Middle frontal gyrus (tissue), 1 donor: ENCODE measurements at regions not wholly inside any gene's neighbourhood (a gene's known extent, or its start where the extent isn't known, plus 50 kb on each side); places are given as distances from the start of the nearest gene placed in this dataset.
"Not testable (repeated sequence)": the region's sequence is repeated elsewhere in the genome, so short reads cannot be mapped to it uniquely, and the experiment has no call there.

ENCODE experiments used
- DNase-seq: peaks from one replicate; pipeline ENCODE4 v3.0.0-alpha.2; 2015; ENCODE audit warnings: low spot score; ENCODE audit errors: extremely low spot score

DNA sequence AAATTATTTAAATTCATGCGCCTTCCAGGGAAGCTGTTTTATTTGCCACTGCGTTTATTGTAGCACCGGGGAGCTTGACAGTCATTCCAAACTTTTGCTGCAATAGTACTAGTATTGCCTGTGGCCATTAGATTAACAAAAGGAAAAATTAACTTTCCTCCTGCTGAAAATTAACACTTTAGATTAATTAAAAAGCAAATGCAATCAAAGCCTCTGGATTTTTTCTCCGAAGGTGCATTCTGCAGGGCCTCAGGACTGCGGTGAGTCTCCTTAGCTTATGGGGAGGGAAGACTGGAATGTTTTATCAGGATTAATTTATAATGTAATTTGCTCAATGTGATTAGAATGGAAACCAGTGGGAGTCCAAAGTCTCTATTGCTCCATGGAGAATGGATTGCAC lies 456.4 kb upstream of the CFAP20DC start:
- DNase-seq = no peak

DNA sequence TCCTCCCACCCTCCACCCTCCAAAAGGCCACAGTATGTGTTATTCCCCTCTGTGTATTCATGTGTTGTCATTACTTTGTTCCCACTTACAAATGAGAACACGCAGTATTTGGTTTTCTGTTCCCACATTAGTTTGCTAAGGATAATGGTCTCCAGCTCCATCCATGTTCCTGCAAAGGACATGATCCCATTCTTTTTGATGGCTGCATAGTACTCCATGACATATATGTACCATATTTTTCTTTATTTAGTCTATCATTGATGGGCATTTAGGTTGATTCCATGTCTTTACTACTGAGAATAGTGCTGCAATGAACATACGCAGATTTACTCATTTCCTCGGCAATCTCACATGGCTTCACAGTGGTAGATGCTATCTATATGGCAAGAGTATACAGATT lies 453.6 kb upstream of the CFAP20DC start:
- DNase-seq = no peak

DNA sequence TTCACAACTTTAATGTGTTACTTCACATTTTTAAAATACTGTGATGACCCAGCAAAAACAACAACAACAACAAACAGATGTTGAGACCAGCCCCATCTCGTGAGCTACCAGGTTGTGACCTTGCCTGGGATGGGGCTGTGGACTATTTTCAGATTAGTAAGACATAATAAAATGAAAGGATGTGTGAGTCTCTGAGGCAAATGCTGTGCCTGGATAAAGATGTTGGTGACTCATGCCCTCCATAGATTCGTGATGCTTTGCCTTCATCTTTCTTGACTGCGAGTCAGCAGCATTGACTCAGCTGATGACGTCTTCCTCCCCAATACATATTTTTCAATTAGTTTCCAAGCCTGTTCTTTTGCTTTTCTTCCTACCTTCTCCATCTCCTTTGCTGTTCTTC lies 453.0 kb upstream of the CFAP20DC start:
- DNase-seq = no peak

DNA sequence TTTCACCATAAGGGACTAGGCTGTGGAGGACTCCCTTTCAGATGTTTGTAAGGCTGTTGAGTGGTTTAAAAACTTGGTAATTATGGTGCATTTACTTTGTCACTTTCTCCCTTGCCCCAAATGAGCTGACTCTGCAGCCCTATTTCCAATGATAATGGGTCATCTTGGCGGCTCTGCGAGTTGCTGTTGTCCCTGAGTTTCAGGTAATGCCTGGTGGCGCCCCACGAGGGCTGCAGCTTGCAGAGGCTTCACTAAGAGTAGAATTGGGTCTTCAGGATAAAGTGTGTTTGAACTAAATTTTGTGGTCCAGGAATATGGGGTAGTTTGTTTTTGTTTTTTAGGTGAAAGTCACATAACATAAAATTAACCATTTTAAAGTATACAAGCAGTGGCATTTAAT lies 450.1 kb upstream of the CFAP20DC start:
- no peak for DNase-seq

DNA sequence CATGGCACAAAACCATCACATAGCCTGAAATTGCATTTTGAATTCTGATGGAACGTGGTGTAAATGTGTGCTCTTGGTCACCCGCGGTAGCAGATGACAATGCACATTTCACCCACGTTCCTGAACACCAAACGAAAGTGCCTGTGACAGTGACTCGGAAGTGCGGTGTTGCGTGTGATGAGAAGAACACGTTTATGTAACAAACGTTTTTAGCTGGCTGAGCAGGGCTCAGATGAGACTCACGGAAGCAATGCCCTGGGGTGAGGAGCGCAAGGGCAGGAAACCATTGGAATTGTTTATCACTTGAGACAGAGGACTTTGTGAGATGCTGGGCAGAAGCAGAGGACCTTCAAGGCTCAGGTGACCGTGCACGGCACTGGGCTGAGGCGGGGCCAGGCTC lies 449.2 kb upstream of the CFAP20DC start:
- no peak for DNase-seq

DNA sequence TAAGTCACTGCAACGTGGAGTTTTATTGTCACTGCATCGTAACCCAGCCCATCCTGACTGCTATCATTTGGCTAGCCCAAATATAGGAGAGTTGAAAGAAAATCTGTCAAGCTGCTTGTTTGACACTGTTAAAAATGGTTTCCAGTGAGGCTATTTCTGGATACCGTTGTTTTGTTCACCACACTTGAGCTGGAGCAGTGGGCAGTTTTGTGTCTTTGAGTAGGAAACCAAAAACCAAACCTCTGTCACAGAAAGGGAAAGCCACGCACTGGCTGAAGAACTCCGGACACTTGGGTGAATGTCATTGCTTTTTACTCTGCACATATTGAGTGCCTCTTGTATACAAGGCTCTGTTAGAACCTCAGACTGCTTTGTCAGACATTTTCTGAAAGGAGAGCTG lies 446.4 kb upstream of the CFAP20DC start:
- no peak for DNase-seq

DNA sequence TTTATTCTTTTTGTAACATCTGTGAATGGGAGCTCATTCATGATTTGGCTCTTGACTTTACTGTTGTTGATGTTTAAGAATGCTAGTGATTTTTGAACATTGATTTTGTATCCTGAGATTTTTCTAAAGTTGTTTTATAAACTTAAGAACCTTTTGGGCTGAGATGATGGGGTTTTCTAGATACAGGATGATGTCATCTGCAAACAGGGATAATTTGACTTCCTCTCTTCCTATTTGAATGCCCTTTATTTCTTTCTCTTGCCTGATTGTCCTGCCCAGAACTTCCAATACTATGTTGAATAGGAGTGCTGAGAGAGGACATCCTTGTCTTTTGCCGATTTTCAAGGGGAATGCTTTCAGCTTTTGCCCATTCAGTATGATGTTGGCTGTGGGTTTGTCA lies 445.1 kb upstream of the CFAP20DC start:
- DNase-seq = not testable (repeated sequence)

DNA sequence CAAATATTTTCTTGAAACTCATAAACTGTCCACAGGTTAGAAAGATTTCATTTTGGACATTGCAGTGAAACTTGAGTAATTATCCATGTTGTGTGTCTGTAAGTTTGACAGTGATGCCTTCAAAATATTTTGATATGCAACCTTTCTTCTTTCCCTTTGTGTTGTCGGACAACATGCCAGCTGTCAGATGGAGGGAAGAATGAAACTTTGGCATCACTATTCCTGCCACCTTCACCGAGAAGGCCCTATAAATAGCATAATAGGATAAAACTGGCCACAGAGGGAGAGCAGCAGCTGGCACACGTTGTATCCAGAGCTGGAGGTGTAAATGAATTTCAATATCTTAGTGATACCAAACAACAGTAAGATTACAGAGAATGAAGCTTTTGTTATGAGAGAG lies 436.7 kb upstream of the CFAP20DC start:
- DNase-seq = no peak

DNA sequence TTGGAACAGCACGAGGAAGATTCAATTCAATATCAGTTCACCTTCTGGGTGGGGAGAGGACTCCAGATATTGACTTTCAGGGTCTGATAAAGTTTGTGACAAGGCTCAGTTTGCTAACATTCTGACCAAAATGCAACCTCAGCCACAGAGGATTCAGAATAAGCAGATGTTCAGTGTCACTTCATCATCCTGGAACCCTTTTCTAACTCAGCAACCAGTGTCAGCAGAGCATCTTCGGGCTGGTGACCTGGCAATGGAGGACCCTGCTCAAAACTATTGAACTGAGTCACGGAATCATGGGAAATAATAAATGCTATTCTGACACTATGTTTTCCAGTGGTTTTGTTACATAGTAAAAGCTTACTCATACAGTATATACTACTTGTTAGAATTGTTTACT lies 433.4 kb upstream of the CFAP20DC start:
- no peak for DNase-seq

DNA sequence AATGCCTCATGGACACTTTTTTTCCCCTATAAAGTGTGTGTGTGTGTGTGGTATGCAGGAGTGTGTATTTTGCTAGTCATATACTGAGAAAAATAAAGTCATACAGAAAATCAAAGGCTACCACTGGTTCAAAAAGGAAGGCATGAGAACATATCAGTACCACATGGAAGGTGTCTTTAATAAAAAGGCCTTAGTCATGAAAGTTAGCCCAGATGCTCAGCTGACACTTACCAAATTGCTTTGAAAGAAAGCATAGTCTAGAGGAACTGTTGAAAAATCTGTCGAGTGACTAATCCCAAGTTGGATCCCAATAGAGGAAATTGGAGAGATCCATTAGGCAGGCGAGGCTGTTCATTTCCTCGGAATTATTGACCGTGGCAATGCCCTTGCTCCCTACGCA lies 432.9 kb upstream of the CFAP20DC start:
- no peak for DNase-seq

DNA sequence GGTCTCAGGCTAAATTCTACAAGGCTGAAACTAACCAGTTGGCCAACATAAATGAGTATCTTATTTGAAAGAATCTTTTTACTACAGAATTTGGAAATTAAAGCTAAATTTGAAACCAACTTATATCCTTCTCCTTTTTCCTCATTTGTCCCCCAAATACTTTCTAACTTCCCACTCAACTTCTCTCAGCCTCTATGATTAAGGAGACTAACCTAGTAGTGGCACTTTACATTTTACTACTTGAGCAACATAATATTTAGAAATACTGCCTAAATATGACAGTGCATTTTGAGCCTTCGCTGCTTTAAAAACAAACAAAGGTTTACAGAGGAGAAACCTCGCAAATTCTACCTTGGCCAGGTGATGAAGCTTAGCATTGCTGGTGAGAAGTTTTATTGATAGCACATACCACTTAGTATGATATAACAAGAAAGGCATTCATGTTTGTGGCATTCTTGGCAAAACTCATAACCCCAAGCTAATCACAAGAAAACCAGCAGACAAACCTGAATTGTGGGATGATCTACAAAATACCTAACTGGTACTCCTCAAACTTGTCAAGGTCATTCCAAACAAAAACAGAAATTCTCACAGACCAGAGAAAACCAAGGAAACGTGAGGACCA lies 432.1 kb upstream of the CFAP20DC start:
- no peak for DNase-seq

DNA sequence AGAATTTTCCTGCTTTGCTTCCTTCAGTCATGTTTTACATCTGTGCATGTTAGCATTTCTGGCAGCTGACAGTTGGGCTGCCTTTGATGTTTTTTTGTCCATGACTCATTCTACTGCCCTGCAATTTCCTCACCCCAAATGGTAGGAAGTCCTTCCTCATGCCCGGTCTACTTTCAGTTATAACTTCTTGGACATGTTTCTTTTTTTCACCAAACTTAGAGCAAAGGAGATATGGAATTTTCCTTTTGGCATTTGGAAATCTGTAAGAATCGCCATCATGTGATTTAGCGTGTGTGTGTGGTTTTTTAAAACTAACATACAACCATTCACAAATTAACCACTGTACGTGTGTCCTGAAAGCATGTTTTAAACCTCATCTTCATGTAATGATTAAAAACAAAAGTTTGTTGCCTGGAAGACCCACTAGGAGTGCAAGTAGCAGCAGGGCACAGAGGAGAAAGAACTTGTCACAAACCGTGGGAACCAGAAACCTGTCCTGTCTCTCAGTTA lies 430.7 kb upstream of the CFAP20DC start:
- no peak for DNase-seq

DNA sequence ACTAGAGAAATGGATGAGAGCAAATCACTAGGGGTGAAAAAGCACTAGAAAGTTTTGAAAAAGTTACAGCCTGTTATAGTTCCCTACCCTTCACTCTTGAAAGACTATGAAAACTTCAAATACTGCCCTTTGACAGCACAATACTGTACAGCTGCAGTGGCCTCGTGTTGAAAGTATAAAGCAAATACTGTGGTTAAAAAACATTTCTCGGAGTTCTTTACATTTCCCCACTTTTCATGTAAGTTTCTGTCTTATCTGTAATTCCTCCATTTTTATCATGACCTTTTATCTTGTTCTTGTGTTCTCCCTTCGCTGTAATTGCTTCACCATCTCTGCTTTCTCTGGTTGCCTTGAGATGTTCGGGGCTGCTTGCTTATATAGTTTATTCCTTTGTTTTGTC lies 423.8 kb upstream of the CFAP20DC start:
- no peak for DNase-seq

DNA sequence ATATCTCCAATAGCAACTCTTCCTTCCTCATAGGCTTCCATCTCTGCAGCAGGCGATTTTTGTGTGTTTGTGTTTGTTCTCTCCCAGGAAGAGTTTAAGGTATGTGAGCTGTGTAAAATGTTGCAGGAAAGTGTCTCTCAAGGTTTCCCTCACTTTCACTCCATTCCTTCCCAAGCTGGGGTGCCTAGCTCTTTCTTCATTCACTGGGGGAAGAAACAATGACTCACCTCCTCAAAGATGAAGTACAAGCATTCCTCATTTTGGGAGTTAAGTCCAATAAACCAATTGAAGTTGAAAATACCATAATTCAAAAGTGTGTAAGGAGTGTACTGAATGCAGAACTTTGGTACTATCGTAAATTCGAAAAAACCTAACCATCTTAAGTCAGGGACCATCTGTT lies 422.7 kb upstream of the CFAP20DC start:
- DNase-seq = no peak

DNA sequence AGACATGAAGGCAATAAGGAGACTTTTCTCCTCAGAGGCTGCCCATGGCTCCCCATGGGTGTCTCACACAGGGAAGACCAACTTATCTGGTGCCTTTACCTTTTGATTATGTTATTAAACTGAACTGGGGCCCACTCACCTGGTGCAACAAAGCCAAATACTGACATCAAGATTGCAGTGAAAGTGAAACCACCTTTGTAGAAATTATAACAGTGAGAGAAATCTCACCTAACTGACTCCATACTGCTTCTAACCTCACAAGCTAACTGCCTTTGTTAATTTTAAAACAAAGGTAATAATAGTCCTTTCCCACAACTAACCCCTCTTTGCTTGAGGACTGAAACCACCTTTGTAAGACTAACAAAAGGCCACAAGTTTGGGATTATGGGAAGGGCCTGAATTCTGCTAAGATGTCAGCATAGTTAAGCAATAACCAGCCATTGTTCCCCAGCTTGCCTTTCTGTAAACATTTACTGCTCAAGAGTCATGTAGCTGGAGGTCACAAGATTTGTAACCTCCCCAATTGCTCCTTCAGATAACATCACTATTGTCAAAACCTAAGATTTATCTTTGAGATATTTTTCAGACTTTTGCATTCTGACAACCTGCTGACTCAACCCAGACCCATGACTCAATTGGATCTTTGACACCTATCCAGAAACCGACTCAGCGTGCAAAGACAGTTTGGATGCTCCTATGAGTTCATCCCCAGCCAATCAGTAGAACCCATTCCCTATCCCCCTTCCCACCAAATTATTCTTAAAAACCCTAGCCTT lies 420.3 kb upstream of the CFAP20DC start:
- no peak for DNase-seq

DNA sequence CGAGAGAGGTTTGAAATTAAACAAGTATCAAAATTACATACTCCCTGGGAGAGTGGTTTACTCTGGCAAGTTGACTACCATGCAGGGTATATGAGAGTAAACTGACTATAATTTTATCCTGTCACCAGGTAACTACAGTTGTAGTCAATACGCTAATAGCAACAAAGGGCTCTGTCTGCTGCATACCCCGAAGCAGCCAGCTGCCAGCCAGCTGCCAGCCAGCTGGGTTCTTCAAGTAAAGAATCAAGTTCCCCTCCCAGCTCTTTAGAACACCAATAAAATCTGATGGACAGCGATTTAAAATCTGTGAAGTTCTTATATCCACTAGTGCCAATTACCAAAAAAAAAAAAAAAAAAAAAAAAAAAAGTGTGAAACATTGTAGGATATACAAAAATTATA lies 417.7 kb upstream of the CFAP20DC start:
- DNase-seq = no peak

DNA sequence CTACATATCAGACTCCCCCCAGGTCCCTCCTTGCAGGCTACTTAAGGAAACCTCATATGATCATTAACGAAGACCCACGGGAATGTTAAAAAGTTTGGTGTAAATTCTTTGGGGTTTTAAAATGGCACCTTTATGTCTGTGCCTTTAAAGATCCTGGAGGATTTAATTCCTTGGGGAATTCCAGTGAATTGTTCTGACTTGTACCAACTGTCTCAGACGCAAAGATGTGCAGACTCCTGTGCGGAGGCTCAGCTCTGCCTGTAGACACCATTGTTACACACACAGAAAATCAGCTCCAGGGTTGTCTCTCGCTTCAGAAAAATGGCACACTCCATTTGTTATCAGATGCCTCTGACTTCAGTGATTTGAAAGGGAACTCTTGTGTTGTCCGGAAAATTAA lies 414.4 kb upstream of the CFAP20DC start:
- no peak for DNase-seq

DNA sequence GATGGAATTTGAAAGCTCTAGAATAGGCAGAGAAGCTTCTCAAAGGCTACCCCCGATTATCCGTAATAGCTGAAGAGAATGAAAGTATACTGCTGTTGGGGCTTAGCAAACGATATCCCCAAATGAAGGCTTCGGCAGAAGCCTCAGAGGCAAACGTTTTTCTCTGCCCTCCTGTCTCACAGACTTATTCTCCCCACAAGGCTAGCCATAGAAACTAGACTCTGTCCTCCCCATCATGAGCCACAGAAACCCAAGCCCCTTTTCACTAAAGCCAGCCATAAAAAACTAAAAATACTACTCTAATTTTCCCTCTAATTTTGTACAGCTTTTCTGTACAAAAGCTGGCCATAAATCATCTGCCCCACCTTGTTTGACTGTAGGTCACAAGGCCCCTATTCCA lies 413.4 kb upstream of the CFAP20DC start:
- DNase-seq = no peak

DNA sequence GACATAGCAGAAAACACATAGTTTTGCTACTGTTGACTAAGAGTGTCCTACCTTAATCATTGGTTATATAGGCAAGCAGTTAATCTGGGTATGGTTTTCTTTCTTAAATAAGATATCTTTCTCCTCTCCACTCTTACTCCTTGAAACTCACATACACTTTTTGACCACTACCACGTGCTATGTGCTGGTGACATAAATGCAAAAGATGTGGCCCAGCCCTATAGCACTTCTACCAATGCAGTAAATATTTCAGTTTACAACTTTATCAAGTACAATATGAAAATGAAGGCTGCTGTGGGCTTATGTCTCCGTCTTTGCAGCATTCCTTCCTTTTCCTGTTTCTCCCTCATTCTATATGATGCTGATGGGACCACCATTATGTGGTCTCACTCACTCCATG lies 410.2 kb upstream of the CFAP20DC start:
- no peak for DNase-seq

DNA sequence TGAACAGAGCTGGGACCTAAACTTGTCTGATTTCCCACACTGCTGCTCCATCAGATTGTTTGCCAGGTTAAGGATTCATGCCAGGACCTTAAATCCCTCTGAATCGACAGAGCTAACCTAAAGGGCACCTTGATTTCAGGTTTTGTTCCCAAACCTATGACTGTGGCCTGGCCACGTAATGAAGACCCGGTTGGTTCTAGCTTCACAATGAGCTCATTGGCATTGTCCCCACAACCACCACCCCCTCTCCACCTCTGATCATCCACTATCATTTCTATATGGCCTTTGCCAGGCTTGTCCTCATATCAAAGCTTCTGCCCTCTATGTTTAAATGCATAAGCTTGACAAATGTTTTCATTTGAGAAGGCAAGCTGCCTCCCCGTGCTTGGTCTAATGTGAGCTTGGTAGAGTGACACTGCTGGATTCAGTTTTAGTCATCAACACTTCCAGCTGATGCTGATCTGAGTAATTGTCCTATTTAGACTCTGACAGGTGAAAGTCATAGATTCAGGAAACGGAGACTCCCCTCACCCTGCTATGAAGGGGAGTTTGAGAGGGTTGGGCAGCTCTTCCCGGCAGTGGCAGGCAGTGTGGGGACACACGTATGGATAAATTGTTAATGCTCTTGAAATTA lies 407.1 kb upstream of the CFAP20DC start:
- DNase-seq = no peak

DNA sequence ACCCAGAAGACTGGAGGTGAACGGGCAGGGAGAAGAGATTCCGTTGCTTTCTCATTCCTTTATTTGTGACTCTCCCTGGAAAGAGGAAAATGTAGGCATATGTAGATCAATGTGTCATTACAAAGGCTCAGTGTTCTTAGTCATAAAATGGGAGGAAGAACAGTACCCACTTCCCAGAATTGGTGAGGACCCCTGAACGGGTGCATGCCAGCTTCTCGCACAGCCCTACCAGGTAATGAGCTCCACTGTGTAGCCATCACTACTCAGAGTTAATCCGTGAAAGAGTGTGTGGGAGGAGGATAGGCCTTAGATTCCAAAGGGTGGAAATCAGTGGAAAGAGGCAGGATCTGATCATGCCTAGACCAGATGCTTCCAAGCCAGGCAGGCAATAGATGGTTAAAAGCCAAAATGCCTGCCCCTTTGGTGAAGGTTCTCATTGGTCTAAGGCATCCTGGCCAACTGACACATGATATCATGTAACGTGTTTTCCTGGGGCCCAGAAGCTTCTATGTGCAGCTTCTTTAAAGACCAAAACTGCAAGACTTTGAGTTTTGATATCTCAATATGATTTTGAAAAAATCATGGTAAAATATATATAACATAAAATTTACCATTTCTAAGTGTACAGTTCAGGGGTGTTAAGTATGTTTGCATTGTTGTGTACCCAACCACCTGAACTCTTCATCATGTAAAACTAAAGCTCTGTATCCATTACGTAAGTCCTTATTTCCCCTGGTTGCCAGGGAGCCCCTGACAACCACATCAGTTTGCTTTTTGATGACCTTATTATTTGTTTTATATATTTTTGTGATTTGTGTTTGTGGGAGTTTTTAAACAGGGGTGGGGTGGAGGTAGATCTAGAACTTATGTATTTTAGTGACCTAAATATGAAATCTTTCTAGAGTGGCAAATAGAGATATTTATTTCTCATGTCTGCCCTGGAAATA lies 402.2 kb upstream of the CFAP20DC start:
- DNase-seq = no peak
